ENCODE measurements at regions not wholly inside any gene's neighbourhood (a gene's known extent, or its start where the extent isn't known, plus 50 kb on each side); places are given as distances from the start of the nearest gene placed in this dataset.

DNA sequence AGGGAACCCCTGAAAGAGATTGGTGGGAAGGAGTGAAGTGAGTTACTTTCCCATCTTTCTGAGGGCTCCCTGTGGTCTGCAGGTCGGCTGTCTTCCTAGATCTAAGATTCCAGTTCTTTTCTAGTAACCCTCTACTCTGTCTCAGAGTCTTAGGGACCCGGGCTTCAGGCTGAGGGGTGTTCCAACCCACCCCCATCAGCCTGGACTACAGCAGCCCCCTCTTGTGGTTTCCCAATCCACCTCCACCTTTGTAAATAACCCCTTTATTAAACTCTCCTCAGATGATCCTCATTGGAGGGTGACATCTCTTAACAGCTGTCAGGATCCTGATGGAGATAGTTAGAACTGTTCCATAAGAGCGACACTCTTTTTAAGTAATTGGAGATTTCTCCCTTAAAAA lies 300.4 kb downstream of the LRFN2 start:
- Histone ChIP-seq H3K9ac (ENCODE audit: extremely low read depth, low read length, poor library complexity, severe bottlenecking) (no peak overlapping the region), H3K27me3 (ENCODE audit: control insufficient read depth, insufficient read depth, low read length, poor library complexity, severe bottlenecking) (no peaks in the 10 kb centered on the region), H3K27ac (ENCODE audit: low read depth, low read length) (no peak overlapping the region), H3K4me1 (ENCODE audit: control insufficient read depth, insufficient read depth, low read length) (peaks cover 16% of the 10 kb centered on the region), H3K36me3 (ENCODE audit: control insufficient read depth, insufficient read depth, low read length) (no peaks in the 10 kb centered on the region), H3K9me3 (ENCODE audit: control insufficient read depth, low read length) (no peaks in the 10 kb centered on the region), H3K4me3 (ENCODE audit: low read length) (no peak overlapping the region)
- Mint-ChIP-seq H3K36me3 (ENCODE audit: low read depth) (no peaks in the 10 kb centered on the region), H3K9me3 (no peaks in the 10 kb centered on the region), H3K27ac (no peak overlapping the region), H3K4me1 (peaks cover 30% of the 10 kb centered on the region), H3K4me3 (no peak overlapping the region), H3K27me3 (ENCODE audit: insufficient read depth) (no peaks in the 10 kb centered on the region)
- no peak for DNase-seq
- 85 to 88% methylated on average over 2 to 3 of the region's 3 CpGs for WGBS, 2 experiments (ENCODE audit: insufficient coverage in 1 of 2, insufficient read length in 1 of 2)
- TF ChIP-seq, protein P1, sequence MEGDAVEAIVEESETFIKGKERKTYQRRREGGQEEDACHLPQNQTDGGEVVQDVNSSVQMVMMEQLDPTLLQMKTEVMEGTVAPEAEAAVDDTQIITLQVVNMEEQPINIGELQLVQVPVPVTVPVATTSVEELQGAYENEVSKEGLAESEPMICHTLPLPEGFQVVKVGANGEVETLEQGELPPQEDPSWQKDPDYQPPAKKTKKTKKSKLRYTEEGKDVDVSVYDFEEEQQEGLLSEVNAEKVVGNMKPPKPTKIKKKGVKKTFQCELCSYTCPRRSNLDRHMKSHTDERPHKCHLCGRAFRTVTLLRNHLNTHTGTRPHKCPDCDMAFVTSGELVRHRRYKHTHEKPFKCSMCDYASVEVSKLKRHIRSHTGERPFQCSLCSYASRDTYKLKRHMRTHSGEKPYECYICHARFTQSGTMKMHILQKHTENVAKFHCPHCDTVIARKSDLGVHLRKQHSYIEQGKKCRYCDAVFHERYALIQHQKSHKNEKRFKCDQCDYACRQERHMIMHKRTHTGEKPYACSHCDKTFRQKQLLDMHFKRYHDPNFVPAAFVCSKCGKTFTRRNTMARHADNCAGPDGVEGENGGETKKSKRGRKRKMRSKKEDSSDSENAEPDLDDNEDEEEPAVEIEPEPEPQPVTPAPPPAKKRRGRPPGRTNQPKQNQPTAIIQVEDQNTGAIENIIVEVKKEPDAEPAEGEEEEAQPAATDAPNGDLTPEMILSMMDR (conservative IDR thresholded peaks at IDR 0.05), result peak; percentile 56

DNA sequence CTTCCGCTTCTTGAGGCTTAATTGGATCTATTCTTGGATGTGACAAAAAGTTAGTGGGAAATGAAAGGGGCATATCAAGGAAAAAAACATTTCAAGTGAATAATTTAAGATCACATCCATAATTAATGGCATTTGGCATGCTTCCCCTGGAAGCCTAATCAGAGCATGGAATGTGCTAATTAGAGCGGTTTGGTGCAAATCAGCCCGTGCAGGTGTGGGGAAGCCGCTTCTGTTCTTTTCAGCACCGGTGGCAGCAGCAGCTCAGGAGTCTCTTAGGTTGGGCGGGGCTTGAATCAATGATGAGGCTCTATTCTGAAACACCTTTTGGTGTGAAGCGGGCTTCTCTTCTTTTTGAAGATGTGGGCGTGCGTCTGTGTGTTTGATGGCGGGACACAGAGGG lies 301.2 kb downstream of the LRFN2 start:
- Mint-ChIP-seq H3K4me3 (peak overlapping the region; percentile 27), H3K36me3 (ENCODE audit: low read depth) (no peaks in the 10 kb centered on the region), H3K9me3 (no peaks in the 10 kb centered on the region), H3K4me1 (peaks cover 30% of the 10 kb centered on the region), H3K27ac (no peak overlapping the region), H3K27me3 (ENCODE audit: insufficient read depth) (no peaks in the 10 kb centered on the region)
- no peaks in the 10 kb centered on the region for H3K36me3 ChIP-seq (ENCODE audit: control insufficient read depth, insufficient read depth, low read length)
- no peak overlapping the region for H3K27ac ChIP-seq (ENCODE audit: low read depth, low read length)
- H3K4me1 ChIP-seq (ENCODE audit: control insufficient read depth, insufficient read depth, low read length), result peaks cover 16% of the 10 kb centered on the region
- 9 to 41% methylated on average over 4 to 9 of the region's 10 CpGs for WGBS, 2 experiments (ENCODE audit: insufficient coverage in 1 of 2, insufficient read length in 1 of 2)
- peak; percentile 84 for DNase-seq
- no peak overlapping the region for H3K4me3 ChIP-seq (ENCODE audit: low read length)
- H3K9ac ChIP-seq (ENCODE audit: extremely low read depth, low read length, poor library complexity, severe bottlenecking), result no peak overlapping the region
- H3K27me3 ChIP-seq (ENCODE audit: control insufficient read depth, insufficient read depth, low read length, poor library complexity, severe bottlenecking), result no peaks in the 10 kb centered on the region
- TF ChIP-seq, protein P1 (conservative IDR thresholded peaks at IDR 0.05), result no peak
- no peaks in the 10 kb centered on the region for H3K9me3 ChIP-seq (ENCODE audit: control insufficient read depth, low read length)

DNA sequence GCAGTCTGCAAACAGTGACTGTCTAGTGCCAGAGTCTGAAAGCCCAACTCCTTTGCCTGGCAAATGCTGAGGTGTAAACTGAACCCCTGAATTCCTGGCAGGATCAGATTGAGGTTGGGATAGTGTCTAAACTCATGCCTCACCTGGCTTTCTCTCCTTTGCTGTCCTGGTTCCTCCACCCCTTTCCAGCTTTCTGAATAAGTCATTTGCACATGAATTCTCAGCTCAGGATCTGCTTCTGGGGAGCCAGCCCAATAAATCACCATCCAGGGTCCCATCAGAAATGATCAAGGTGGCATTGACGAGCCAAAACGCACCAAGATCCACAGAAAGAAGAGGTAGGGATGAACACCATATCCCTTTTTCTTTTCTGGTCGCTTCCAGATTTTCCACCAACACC lies 301.6 kb downstream of the LRFN2 start:
- no peak overlapping the region for H3K9ac ChIP-seq (ENCODE audit: extremely low read depth, low read length, poor library complexity, severe bottlenecking)
- WGBS, 2 experiments (ENCODE audit: insufficient coverage in 1 of 2, insufficient read length in 1 of 2), result 84 to 100% methylated on average over 2 to 3 of the region's 3 CpGs
- no peaks in the 10 kb centered on the region for H3K27me3 ChIP-seq (ENCODE audit: control insufficient read depth, insufficient read depth, low read length, poor library complexity, severe bottlenecking)
- H3K27ac Mint-ChIP-seq, result no peak overlapping the region
- peaks cover 16% of the 10 kb centered on the region for H3K4me1 ChIP-seq (ENCODE audit: control insufficient read depth, insufficient read depth, low read length)
- H3K27me3 Mint-ChIP-seq (ENCODE audit: insufficient read depth), result no peaks in the 10 kb centered on the region
- H3K27ac ChIP-seq (ENCODE audit: low read depth, low read length), result no peak overlapping the region
- H3K4me3 ChIP-seq (ENCODE audit: low read length), result no peak overlapping the region
- no peaks in the 10 kb centered on the region for H3K36me3 Mint-ChIP-seq (ENCODE audit: low read depth)
- H3K9me3 ChIP-seq (ENCODE audit: control insufficient read depth, low read length), result no peaks in the 10 kb centered on the region
- H3K4me3 Mint-ChIP-seq, result no peak overlapping the region
- no peak for DNase-seq
- H3K36me3 ChIP-seq (ENCODE audit: control insufficient read depth, insufficient read depth, low read length), result no peaks in the 10 kb centered on the region
- no peaks in the 10 kb centered on the region for H3K9me3 Mint-ChIP-seq
- TF ChIP-seq, protein P1 (conservative IDR thresholded peaks at IDR 0.05), result no peak
- peaks cover 30% of the 10 kb centered on the region for H3K4me1 Mint-ChIP-seq

Measured in endodermal cell (in vitro differentiated cells).